GM12878 (cell line): ENCODE measurements at regions not wholly inside any gene's neighbourhood (a gene's known extent, or its start where the extent isn't known, plus 50 kb on each side); places are given as distances from the start of the nearest gene placed in this dataset.

Experiments
- ATAC-seq: fragments of 200-7000 bp; cut with Tn5 transposase; 3 replicates; pipeline ENCODE4 v1.9.1; 2020; ENCODE audit warnings: mild to moderate bottlenecking, moderate library complexity
- BruUV-seq: library from RNA; stranded (reverse); fragments of 400-500 nt; replicated peaks from 2 replicates; lab custom pipeline; 2021; lab: Mats Ljungman, UMichigan
- CTCF ChIA-PET: fragments of 300-600 bp; sonication (Branson Sonifier 250); formaldehyde crosslinking; extraction: SDS; loops from one replicate; lab custom pipeline; 2021; ENCODE audit warnings: inconsistent platforms; lab: Yijun Ruan, JAX
- POLR2A ChIA-PET: fragments of 350-600 bp; formaldehyde crosslinking; extraction: SDS; loops from one replicate; lab custom pipeline; 2021; ENCODE audit warnings: inconsistent platforms; lab: Charles Lee
- RAD21 ChIA-PET: fragments of 300-600 bp; sonication (Branson Sonifier 250); formaldehyde crosslinking; loops from one replicate; lab custom pipeline; 2023; ENCODE audit warnings: antibody characterized with exemption; ENCODE audit not compliant: unreplicated experiment; lab: Charles Lee
- SMC1A ChIA-PET: fragments of 300-600 bp; sonication (Branson Sonifier 250); formaldehyde crosslinking; loops from one replicate; lab custom pipeline; 2023; ENCODE audit not compliant: unreplicated experiment, uncharacterized antibody; lab: Charles Lee
- DNase-seq: peaks from one replicate; pipeline ENCODE4 v3.0.0-alpha.2; 2011; ENCODE audit warnings: low read depth, low spot score
- FAIRE-seq: peaks from 3 replicates; lab custom pipeline; 2011; peaks lifted over from hg19 to GRCh38; lab: Jason Lieb, UNC
- H2AFZ ChIP-seq: 2 replicates; pipeline ENCODE4 v1.6.0; 2011; ENCODE audit warnings: low read depth, low read length, control low read depth; ENCODE audit not compliant: control insufficient read depth
- H3K27ac ChIP-seq: 2 replicates; pipeline ENCODE4 v1.5.1; 2011; ENCODE audit warnings: control low read depth; ENCODE audit not compliant: control insufficient read depth, insufficient read depth
- H3K27me3 ChIP-seq, 2 experiments: replicated peaks in 1 of 2; 2 replicates each; pipeline versions ENCODE4 v1.6.0 to v1.6.1; 2011; ENCODE audit warnings: low read length in 1 of 2; ENCODE audit not compliant: control insufficient read depth in 2 of 2, insufficient read depth in 2 of 2
- H3K36me3 ChIP-seq, 2 experiments: 2 replicates each; pipeline ENCODE4 v1.5.1; 2011; ENCODE audit warnings: low read length in 1 of 2; ENCODE audit not compliant: control insufficient read depth in 2 of 2, insufficient read depth in 2 of 2
- H3K4me1 ChIP-seq: 2 replicates; pipeline ENCODE4 v1.6.1; 2011; ENCODE audit warnings: mild to moderate bottlenecking, low read length, moderate library complexity, mixed read lengths; ENCODE audit not compliant: control insufficient read depth, insufficient read depth
- H3K4me2 ChIP-seq: 2 replicates; pipeline ENCODE4 v1.6.0; 2011; ENCODE audit warnings: control low read depth; ENCODE audit not compliant: control insufficient read depth, insufficient read depth
- H3K4me3 ChIP-seq: fragments of 200-600 bp; sonication (generic); 2 replicates; pipeline ENCODE4 v1.5.1; 2016
- H3K79me2 ChIP-seq: 2 replicates; pipeline ENCODE4 v1.6.0; 2011; ENCODE audit warnings: low read length; ENCODE audit not compliant: control insufficient read depth, insufficient read depth
- H3K9ac ChIP-seq: 2 replicates; pipeline ENCODE4 v1.8.0; 2011; ENCODE audit warnings: low read length, control low read depth, mixed read lengths; ENCODE audit not compliant: control insufficient read depth, insufficient read depth
- H3K9me3 ChIP-seq: replicated peaks from 3 replicates; pipeline ENCODE4 v1.5.1; 2011; ENCODE audit warnings: mild to moderate bottlenecking, low read length; ENCODE audit not compliant: control insufficient read depth, insufficient read depth
- H4K20me1 ChIP-seq: 2 replicates; pipeline ENCODE4 v1.6.0; 2011; ENCODE audit not compliant: control insufficient read depth, insufficient read depth
- ATF7 ChIP-seq: fragments of 450-650 bp; IDR thresholded peaks from 2 replicates; pipeline ENCODE4 v1.6.1; 2016; ENCODE audit warnings: low read depth, mild to moderate bottlenecking
- CBX3 ChIP-seq: fragments of 200-600 bp; sonication (generic); IDR thresholded peaks from 2 replicates; pipeline ENCODE4 v1.6.1; 2016; ENCODE audit warnings: low read depth, borderline replicate concordance
- DPF2 ChIP-seq: fragments of 450-650 bp; IDR thresholded peaks from 2 replicates; pipeline ENCODE4 v1.6.1; 2017; ENCODE audit warnings: mild to moderate bottlenecking
- EED ChIP-seq: sonication (generic); IDR thresholded peaks from 2 replicates; pipeline ENCODE4 v1.6.1; 2016; ENCODE audit warnings: antibody characterized with exemption, low read depth
- EP300 ChIP-seq, 2 experiments: fragments of 150-350 bp in 1 of 2; IDR thresholded peaks; 2 replicates each; pipeline ENCODE4 v1.6.1; 2011 to 2012; ENCODE audit warnings: low read depth in 2 of 2, low read length in 2 of 2, borderline replicate concordance in 1 of 2, improper control_type of control experiment in 1 of 2, inconsistent platforms in 1 of 2; ENCODE audit not compliant: control insufficient read depth in 1 of 2
- EZH2 ChIP-seq: IDR thresholded peaks from 2 replicates; pipeline ENCODE4 v1.6.1; 2012; ENCODE audit warnings: low read depth, mild to moderate bottlenecking, control low read depth, inconsistent platforms, low read length, borderline replicate concordance; ENCODE audit not compliant: control insufficient read depth
- FOS ChIP-seq: IDR thresholded peaks from 3 replicates; pipeline ENCODE4 v1.6.1; 2011; ENCODE audit warnings: borderline replicate concordance; ENCODE audit not compliant: insufficient read length; ENCODE audit errors: extremely low read depth
- GATAD2B ChIP-seq: fragments of 450-650 bp; conservative IDR thresholded peaks from 2 replicates; pipeline ENCODE4 v1.6.1; 2017; ENCODE audit warnings: low read depth, mild to moderate bottlenecking, moderate library complexity
- HDGF ChIP-seq: fragments of 450-650 bp; IDR thresholded peaks from 2 replicates; pipeline ENCODE4 v1.6.1; 2016; ENCODE audit warnings: antibody characterized with exemption
- IKZF1 ChIP-seq: fragments of 450-650 bp; conservative IDR thresholded peaks from 2 replicates; pipeline ENCODE4 v1.6.1; 2017; ENCODE audit warnings: antibody characterized with exemption, mild to moderate bottlenecking
- IKZF2 ChIP-seq, 2 experiments: fragments of 450-650 bp; IDR thresholded peaks; 2 replicates each; pipeline ENCODE4 v1.6.1; 2017; ENCODE audit warnings: mild to moderate bottlenecking in 2 of 2, moderate library complexity in 2 of 2
- JUNB ChIP-seq: IDR thresholded peaks from 2 replicates; pipeline ENCODE4 v1.6.1; 2016; ENCODE audit warnings: antibody characterized with exemption, mild to moderate bottlenecking
- LARP7 ChIP-seq: fragments of 450-650 bp; IDR thresholded peaks from 2 replicates; pipeline ENCODE4 v1.6.1; 2017; ENCODE audit warnings: mild to moderate bottlenecking
- MEF2A ChIP-seq: IDR thresholded peaks from 2 replicates; pipeline ENCODE4 v1.6.1; 2011; ENCODE audit warnings: low read depth, mild to moderate bottlenecking, low read length, moderate library complexity; ENCODE audit not compliant: insufficient read depth
- MTA2 ChIP-seq: fragments of 450-650 bp; IDR thresholded peaks from 2 replicates; pipeline ENCODE4 v1.6.1; 2016; ENCODE audit warnings: low read depth, mild to moderate bottlenecking, moderate library complexity
- NBN ChIP-seq: fragments of 450-650 bp; IDR thresholded peaks from 2 replicates; pipeline ENCODE4 v1.6.1; 2016
- NR2F1 ChIP-seq: fragments of 450-650 bp; conservative IDR thresholded peaks from 2 replicates; pipeline ENCODE4 v1.6.1; 2017; ENCODE audit warnings: mild to moderate bottlenecking
- RUNX3 ChIP-seq: IDR thresholded peaks from 2 replicates; pipeline ENCODE4 v1.6.1; 2012; ENCODE audit warnings: low read length, inconsistent platforms
- TAF1 ChIP-seq: IDR thresholded peaks from 2 replicates; pipeline ENCODE4 v1.6.1; 2011; ENCODE audit warnings: mild to moderate bottlenecking, low read depth, low read length, borderline replicate concordance
- TCF12 ChIP-seq: IDR thresholded peaks from 2 replicates; pipeline ENCODE4 v1.6.1; 2011; ENCODE audit warnings: low read depth, mild to moderate bottlenecking, low read length
- TCF3 ChIP-seq: IDR thresholded peaks from 2 replicates; pipeline ENCODE4 v1.6.1; 2012; ENCODE audit warnings: low read depth, mild to moderate bottlenecking, low read length, borderline replicate concordance; ENCODE audit not compliant: insufficient read depth
- ZNF217 ChIP-seq: fragments of 450-650 bp; IDR thresholded peaks from 2 replicates; pipeline ENCODE4 v1.6.1; 2017; ENCODE audit warnings: antibody characterized with exemption, mild to moderate bottlenecking
- WGBS: methylation state at CpG from one replicate; pipeline ENCODE4 v1.1.6; 2016; ENCODE audit warnings: low lambda C conversion rate; ENCODE audit not compliant: insufficient replicate concordance, insufficient coverage; ENCODE audit errors: missing lambda C conversion rate; 5-methylcytosine and 5-hydroxymethylcytosine counted together
- in situ Hi-C: fragments of 300-500 bp; cut with MboI; formaldehyde crosslinking; loops from 9 replicates; pipeline ENCODE4 v1.14.3; 2018; ENCODE audit warnings: mixed read lengths
- intact Hi-C: fragments of 100-400 bp; cut with micrococcal nuclease; formaldehyde crosslinking; loops from one replicate; pipeline ENCODE4 v1.14.2; 2022; ENCODE audit not compliant: unreplicated experiment
- TF ChIP-seq, protein P1 (sequence below): fragments of 450-650 bp; IDR thresholded peaks from 2 replicates; pipeline ENCODE4 v1.6.1; 2016; ENCODE audit warnings: mild to moderate bottlenecking

- POLR2A ChIA-PET = interaction anchor here (0.9 to 1.8 kb wide), 9 partner anchors 12 to 127 kb away, joined by 3 to 6 read pairs (median 4); a partner anchor contains a TSS
- Histone ChIP-seq H3K9ac (no peak overlapping the region; the same call in 1 of the 2 replicates), H3K27ac (no peak overlapping the region; the same call in 1 of the 2 replicates), H3K9me3 (no peaks in the 10 kb centered on the region), H3K4me1 (peaks cover 14% of the 10 kb centered on the region), H3K4me2 (peak overlapping the region; percentile 50), H3K36me3 (no peaks in the 10 kb centered on the region), H4K20me1 (no peaks in the 10 kb centered on the region), H2AFZ (no peak overlapping the region), H3K79me2 (no peaks in the 10 kb centered on the region), H3K4me3 (no peak overlapping the region), H3K27me3 (no peaks in the 10 kb centered on the region)
- CTCF ChIA-PET = interaction anchor here (0.7 to 4.0 kb wide), 10 partner anchors 13 to 286 kb away, joined by 3 to 20 read pairs (median 8); partner anchors contain the start of gene ABT1
- TF ChIP-seq MEF2A (no peak), NR2F1 (peak; percentile 81), IKZF2 (IDR thresholded peaks at IDR 0.05) (peak; percentile 47 to 64; a peak in 2 of 4 replicates), FOS (no peak), MTA2 (peak; percentile 50; the same call in 1 of the 2 replicates), EP300 (IDR thresholded peaks at IDR 0.05; ENCODE audit: borderline replicate concordance in 1 of 2, control insufficient read depth in 1 of 2, low read depth in 2 of 2, low read length in 2 of 2) (peak in 1 of 2 experiments; percentile 39; a peak in 1 of 4 replicates), CBX3 (no peak), GATAD2B (no peak), DPF2 (peak; percentile 63), NBN (0 out of 2 replicates have a peak, but pooled peaks have one; percentile 39), RUNX3 (peak; percentile 77), TCF3 (no peak), HDGF (0 out of 2 replicates have a peak, but pooled peaks have one; percentile 27), JUNB (peak; percentile 41; the same call in 1 of the 2 replicates), ATF7 (peak; percentile 54), IKZF1 (peak; percentile 59), EZH2 (no peak), ZNF217 (0 out of 2 replicates have a peak, but pooled peaks have one; percentile 35), LARP7 (no peak), TCF12 (no peak), TAF1 (no peak), EED (no peak)
- TF ChIP-seq, protein P1, sequence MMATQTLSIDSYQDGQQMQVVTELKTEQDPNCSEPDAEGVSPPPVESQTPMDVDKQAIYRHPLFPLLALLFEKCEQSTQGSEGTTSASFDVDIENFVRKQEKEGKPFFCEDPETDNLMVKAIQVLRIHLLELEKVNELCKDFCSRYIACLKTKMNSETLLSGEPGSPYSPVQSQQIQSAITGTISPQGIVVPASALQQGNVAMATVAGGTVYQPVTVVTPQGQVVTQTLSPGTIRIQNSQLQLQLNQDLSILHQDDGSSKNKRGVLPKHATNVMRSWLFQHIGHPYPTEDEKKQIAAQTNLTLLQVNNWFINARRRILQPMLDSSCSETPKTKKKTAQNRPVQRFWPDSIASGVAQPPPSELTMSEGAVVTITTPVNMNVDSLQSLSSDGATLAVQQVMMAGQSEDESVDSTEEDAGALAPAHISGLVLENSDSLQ = peak; percentile 19; the same call in 1 of the 2 replicates
- no TSS peak for BruUV-seq
- DNase-seq (no peak), ATAC-seq (peak; percentile 55), FAIRE-seq (no peak)
- WGBS = 37% methylated on average over 3 of the region's 3 CpGs
- in situ Hi-C loops = loop anchor here (10.0 kb wide), 1 partner anchor 1375 kb away; no protein-coding TSS in a partner anchor
- SMC1A ChIA-PET = interaction anchor here (1.0 to 3.5 kb wide), 19 partner anchors 9 to 285 kb away, joined by 3 to 22 read pairs (median 4); a partner anchor contains a TSS
- intact Hi-C loops = loop anchor here (2.0 to 5.0 kb wide), 5 partner anchors 25 to 1443 kb away; a partner anchor contains a TSS
- RAD21 ChIA-PET = interaction anchor here (0.9 to 2.0 kb wide), 12 partner anchors 10 to 251 kb away, joined by 3 to 14 read pairs (median 6); partner anchors contain the start of gene HMGN4
These were observed 55.3 kb upstream of the BTN3A2 start for GRCh38 chr6:26309731-26310142.
